H9 (cell line): ENCODE measurements at regions not wholly inside any gene's neighbourhood (a gene's known extent, or its start where the extent isn't known, plus 50 kb on each side); places are given as distances from the start of the nearest gene placed in this dataset.

Experiments
- DNase-seq: peaks from one replicate; pipeline ENCODE4 v3.0.0-alpha.2; 2017
- H2AFZ ChIP-seq: one replicate; pipeline ENCODE4 v1.6.1; 2013; ENCODE audit warnings: mild to moderate bottlenecking, low read length, control low read depth, moderate library complexity
- H2AK5ac ChIP-seq: 2 replicates; pipeline ENCODE4 v1.6.1; 2013; ENCODE audit warnings: low read length, control low read depth, mixed read lengths; ENCODE audit not compliant: insufficient read length
- H2BK120ac ChIP-seq: one replicate; pipeline ENCODE4 v1.6.1; 2013; ENCODE audit warnings: low read depth, mild to moderate bottlenecking, low read length, control low read depth, inconsistent platforms; ENCODE audit not compliant: poor library complexity, severe bottlenecking
- H2BK12ac ChIP-seq: 2 replicates; pipeline ENCODE4 v1.6.1; 2013; ENCODE audit warnings: low read length, control low read depth, mixed read lengths, low read depth; ENCODE audit not compliant: insufficient read length
- H2BK15ac ChIP-seq: 2 replicates; pipeline ENCODE4 v1.6.1; 2013; ENCODE audit warnings: low read depth, low read length, control low read depth
- H2BK20ac ChIP-seq: one replicate; pipeline ENCODE4 v1.6.1; 2013; ENCODE audit warnings: low read depth, mild to moderate bottlenecking, low read length, control low read depth, inconsistent platforms; ENCODE audit not compliant: poor library complexity, severe bottlenecking
- H2BK5ac ChIP-seq: 2 replicates; pipeline ENCODE4 v1.6.1; 2013; ENCODE audit warnings: low read length, control low read depth, mixed read lengths; ENCODE audit not compliant: insufficient read length
- H3K14ac ChIP-seq: 2 replicates; pipeline ENCODE4 v1.6.1; 2013; ENCODE audit warnings: low read length, control low read depth; ENCODE audit not compliant: insufficient read depth
- H3K18ac ChIP-seq: 2 replicates; pipeline ENCODE4 v1.6.1; 2013; ENCODE audit warnings: low read depth, mild to moderate bottlenecking, mixed read lengths, low read length, control low read depth; ENCODE audit not compliant: insufficient read length
- H3K23ac ChIP-seq: 2 replicates; pipeline ENCODE4 v1.6.1; 2013; ENCODE audit warnings: low read length, control low read depth, mixed read lengths, low read depth; ENCODE audit not compliant: insufficient read length
- H3K23me2 ChIP-seq: 2 replicates; pipeline ENCODE4 v1.6.1; 2013; ENCODE audit warnings: low read depth, mild to moderate bottlenecking, mixed read lengths, low read length, control low read depth; ENCODE audit not compliant: insufficient read length, poor library complexity, severe bottlenecking
- H3K27ac ChIP-seq: 2 replicates; pipeline ENCODE4 v1.5.1; 2013; ENCODE audit warnings: low read length, control low read depth, mixed read lengths, low read depth; ENCODE audit not compliant: insufficient read length
- H3K27me3 ChIP-seq: 2 replicates; pipeline ENCODE4 v1.6.1; 2013; ENCODE audit warnings: low read length, control low read depth, inconsistent platforms; ENCODE audit not compliant: insufficient read depth
- H3K4ac ChIP-seq: 2 replicates; pipeline ENCODE4 v1.6.1; 2013; ENCODE audit warnings: low read depth, mild to moderate bottlenecking, control low read depth, inconsistent platforms, low read length, moderate library complexity
- H3K4me1 ChIP-seq: 2 replicates; pipeline ENCODE4 v1.6.1; 2013; ENCODE audit warnings: low read length, control low read depth, inconsistent platforms; ENCODE audit not compliant: insufficient read depth
- H3K4me2 ChIP-seq: 2 replicates; pipeline ENCODE4 v1.6.1; 2013; ENCODE audit warnings: low read length, control low read depth, mixed read lengths; ENCODE audit not compliant: insufficient read length, insufficient read depth
- H3K56ac ChIP-seq: 2 replicates; pipeline ENCODE4 v1.6.1; 2013; ENCODE audit warnings: low read depth, mild to moderate bottlenecking, mixed read lengths, low read length, control low read depth; ENCODE audit not compliant: insufficient read length
- H3K79me1 ChIP-seq: 2 replicates; pipeline ENCODE4 v1.6.1; 2013; ENCODE audit warnings: low read depth, mild to moderate bottlenecking, moderate library complexity, low read length, control low read depth, inconsistent platforms; ENCODE audit not compliant: insufficient read depth, poor library complexity, severe bottlenecking
- H3K79me2 ChIP-seq: 2 replicates; pipeline ENCODE4 v1.6.1; 2013; ENCODE audit warnings: low read length, control low read depth, inconsistent platforms; ENCODE audit not compliant: insufficient read depth
- H3K9ac ChIP-seq: 2 replicates; pipeline ENCODE4 v1.6.1; 2013; ENCODE audit warnings: low read length, control low read depth, mixed read lengths; ENCODE audit not compliant: insufficient read length; ENCODE audit errors: extremely low read depth
- H3K9me3 ChIP-seq: one replicate; pipeline ENCODE4 v1.6.1; 2013; ENCODE audit warnings: low read depth, low read length, inconsistent platforms; ENCODE audit not compliant: control insufficient read depth
- H3T11ph ChIP-seq: one replicate; pipeline ENCODE4 v1.6.1; 2013; ENCODE audit warnings: mild to moderate bottlenecking, low read length, control low read depth, inconsistent platforms
- H4K20me1 ChIP-seq: one replicate; pipeline ENCODE4 v1.6.1; 2013; ENCODE audit not compliant: control insufficient read depth, insufficient read length, insufficient read depth
- H4K5ac ChIP-seq: 2 replicates; pipeline ENCODE4 v1.6.1; 2013; ENCODE audit warnings: low read depth, mild to moderate bottlenecking, mixed read lengths, low read length, control low read depth; ENCODE audit not compliant: insufficient read length
- H4K8ac ChIP-seq: replicated peaks from 2 replicates; pipeline ENCODE4 v1.6.1; 2013; ENCODE audit warnings: low read length, control low read depth, mixed read lengths, low read depth; ENCODE audit not compliant: insufficient read length
- H4K91ac ChIP-seq: 2 replicates; pipeline ENCODE4 v1.6.1; 2013; ENCODE audit warnings: low read depth, mild to moderate bottlenecking, moderate library complexity, mixed read lengths, low read length, control low read depth; ENCODE audit not compliant: insufficient read length
- H3K27ac Mint-ChIP-seq, 3 experiments: 2 replicates in 2 of 3; 3 replicates in 1 of 3; pipeline ENCODE4 v1.8.0; 2020 to 2021; ENCODE audit warnings: mixed read lengths in 3 of 3, mild to moderate bottlenecking in 1 of 3, moderate library complexity in 1 of 3
- H3K27me3 Mint-ChIP-seq: 2 replicates; pipeline ENCODE4 v1.8.0; 2021; ENCODE audit warnings: low read depth, mild to moderate bottlenecking, moderate library complexity, mixed read lengths
- H3K36me3 Mint-ChIP-seq, 3 experiments: 2 replicates in 2 of 3; 3 replicates in 1 of 3; pipeline ENCODE4 v1.8.0; 2020 to 2021; ENCODE audit warnings: low read depth in 3 of 3, mixed read lengths in 3 of 3; ENCODE audit not compliant: insufficient read depth in 1 of 3
- H3K4me1 Mint-ChIP-seq, 2 experiments: 2 replicates each; pipeline ENCODE4 v1.8.0; 2020; ENCODE audit warnings: mixed read lengths in 2 of 2
- H3K4me3 Mint-ChIP-seq, 2 experiments: 2 replicates in 1 of 2; 3 replicates in 1 of 2; pipeline ENCODE4 v1.8.0; 2020 to 2021; ENCODE audit warnings: mild to moderate bottlenecking in 2 of 2, mixed read lengths in 2 of 2, moderate library complexity in 1 of 2
- H3K9me3 Mint-ChIP-seq, 2 experiments: 2 replicates in 1 of 2; 3 replicates in 1 of 2; pipeline ENCODE4 v1.8.0; 2020; ENCODE audit warnings: mild to moderate bottlenecking in 2 of 2, mixed read lengths in 2 of 2, moderate library complexity in 1 of 2
- CTCF ChIP-seq: fragments of 200-600 bp; sonication (generic); conservative IDR thresholded peaks from 3 replicates; pipeline ENCODE4 v1.8.0; 2021; ENCODE audit warnings: antibody characterized with exemption, mild to moderate bottlenecking
- WGBS: extraction: QIAGEN DNeasy Blood & Tissue Kit; methylation state at CpG from one replicate; pipeline ENCODE4 v1.1.7; 2013; ENCODE audit warnings: missing lambda C conversion rate, low lambda C conversion rate, mixed read lengths; ENCODE audit not compliant: insufficient read length; ENCODE audit errors: extremely low coverage; 5-methylcytosine and 5-hydroxymethylcytosine counted together

- no peak overlapping the region for H3K14ac ChIP-seq
- no peak overlapping the region for H3K18ac ChIP-seq
- H2BK12ac ChIP-seq: no peak overlapping the region
- H4K91ac ChIP-seq: no peak overlapping the region
- TF ChIP-seq CTCF: no peak
- no peaks in the 10 kb centered on the region for H4K20me1 ChIP-seq
- Mint-ChIP-seq H3K27me3 (no peaks in the 10 kb centered on the region), H3K4me3 (no peak overlapping the region), H3K27ac (no peak overlapping the region), H3K9me3 (no peaks in the 10 kb centered on the region), H3K36me3 (no peaks in the 10 kb centered on the region), H3K4me1 (no peaks in the 10 kb centered on the region)
- H4K5ac ChIP-seq: no peak overlapping the region
- H3K9ac ChIP-seq: no peak overlapping the region
- no peak overlapping the region for H3K4me2 ChIP-seq
- H3K79me2 ChIP-seq: no peaks in the 10 kb centered on the region
- no peak for DNase-seq
- no peak overlapping the region for H3K4ac ChIP-seq
- no peak overlapping the region for H2AFZ ChIP-seq
- H2AK5ac ChIP-seq: no peak overlapping the region
- no peak overlapping the region for H3K27ac ChIP-seq
- no peak overlapping the region for H2BK120ac ChIP-seq
- H3K27me3 ChIP-seq: no peaks in the 10 kb centered on the region
- no peaks in the 10 kb centered on the region for H3K9me3 ChIP-seq
- no peak overlapping the region for H2BK5ac ChIP-seq
- H2BK20ac ChIP-seq: no peak overlapping the region
- no peaks in the 10 kb centered on the region for H3K4me1 ChIP-seq
- no peaks in the 10 kb centered on the region for H3K23me2 ChIP-seq
- H2BK15ac ChIP-seq: no peak overlapping the region
- H3K23ac ChIP-seq: no peak overlapping the region
- no peaks in the 10 kb centered on the region for H3K79me1 ChIP-seq
- H4K8ac ChIP-seq: no peak overlapping the region
- H3T11ph ChIP-seq: no peak overlapping the region
- WGBS: no CpG with 5 or more reads among the region's 2 CpGs
- H3K56ac ChIP-seq: no peak overlapping the region
Measured at GRCh38 chr21:28431022-28431421, 561.7 kb downstream of the LTN1 start.
